CD4-positive, alpha-beta T cell treated with Interleukin-6 for 4 hours (primary cell): ENCODE measurements at regions not wholly inside any gene's neighbourhood (a gene's known extent, or its start where the extent isn't known, plus 50 kb on each side); places are given as distances from the start of the nearest gene placed in this dataset.
"Not testable (repeated sequence)": the region's sequence is repeated elsewhere in the genome, so short reads cannot be mapped to it uniquely, and the experiment has no call there.

Experiments
- DNase-seq: peaks from one replicate; pipeline ENCODE4 v3.0.0-alpha.2; 2020; ENCODE audit warnings: mixed read lengths

GRCh38 chr5:5831622-5832021, 409.1 kb downstream of the ICE1 start:
- DNase-seq = not testable (repeated sequence)

GRCh38 chr5:5828619-5829018, 406.1 kb downstream of the ICE1 start:
- DNase-seq = no peak

GRCh38 chr5:5826911-5827310, 404.4 kb downstream of the ICE1 start:
- DNase-seq = no peak

- no peak for DNase-seq
Measured at GRCh38 chr5:5822729-5823257, 400.3 kb downstream of the ICE1 start.

GRCh38 chr5:5816960-5817359, 394.5 kb downstream of the ICE1 start:
- DNase-seq = no peak

GRCh38 chr5:5813441-5813840, 391.0 kb downstream of the ICE1 start:
- DNase-seq = no peak

GRCh38 chr5:5810461-5810860, 388.0 kb downstream of the ICE1 start:
- DNase-seq = no peak

- no peak for DNase-seq
Measured at GRCh38 chr5:5805916-5806315, 383.4 kb downstream of the ICE1 start.

- no peak for DNase-seq
Measured at GRCh38 chr5:5804478-5805233, 382.2 kb downstream of the ICE1 start.

- DNase-seq = no peak
Measured at GRCh38 chr5:5800801-5801761, 378.6 kb downstream of the ICE1 start.

GRCh38 chr5:5799826-5800225, 377.3 kb downstream of the ICE1 start:
- no peak for DNase-seq

- DNase-seq = no peak
Measured at GRCh38 chr5:5799229-5799628, 376.8 kb downstream of the ICE1 start.

GRCh38 chr5:5798462-5798861, 376.0 kb downstream of the ICE1 start:
- no peak for DNase-seq

- no peak for DNase-seq
Measured at GRCh38 chr5:5798041-5798440, 375.6 kb downstream of the ICE1 start.

GRCh38 chr5:5795074-5795771, 372.7 kb downstream of the ICE1 start:
- no peak for DNase-seq

GRCh38 chr5:5794118-5794560, 371.7 kb downstream of the ICE1 start:
- DNase-seq = no peak

GRCh38 chr5:5793242-5794117, 371.0 kb downstream of the ICE1 start:
- DNase-seq = no peak

GRCh38 chr5:5792106-5792505, 369.6 kb downstream of the ICE1 start:
- no peak for DNase-seq

- DNase-seq = no peak
Measured at GRCh38 chr5:5788793-5789192, 366.3 kb downstream of the ICE1 start.

GRCh38 chr5:5787373-5787772, 364.9 kb downstream of the ICE1 start:
- DNase-seq = no peak

- DNase-seq = no peak
Measured at GRCh38 chr5:5784101-5784500, 361.6 kb downstream of the ICE1 start.

- DNase-seq = no peak
Measured at GRCh38 chr5:5783021-5783420, 360.5 kb downstream of the ICE1 start.
